ENCODE measurements at regions not wholly inside any gene's neighbourhood (a gene's known extent, or its start where the extent isn't known, plus 50 kb on each side); places are given as distances from the start of the nearest gene placed in this dataset.
"Not testable (repeated sequence)": the region's sequence is repeated elsewhere in the genome, so short reads cannot be mapped to it uniquely, and the experiment has no call there.

DNA sequence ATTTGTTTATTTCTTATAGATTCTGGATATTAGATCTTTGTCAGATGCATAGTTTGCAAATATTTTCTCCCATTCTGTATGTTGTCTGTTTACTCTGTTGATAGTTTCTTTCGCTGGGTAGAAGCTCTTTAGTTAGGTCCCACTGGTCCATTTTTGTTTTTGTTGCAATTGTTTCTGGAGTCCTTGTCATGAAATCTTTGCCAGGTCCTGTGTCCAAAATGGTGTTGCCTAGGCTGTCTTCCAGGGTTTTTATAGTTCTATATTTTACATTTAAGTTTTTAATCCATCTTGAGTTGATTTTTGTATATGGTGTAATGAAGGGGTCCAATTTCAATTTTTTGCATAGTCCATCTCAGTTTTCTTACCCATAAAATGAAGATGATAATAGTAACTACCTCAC lies 173.9 kb upstream of the NT5E start:
- TF ChIP-seq, protein P1, sequence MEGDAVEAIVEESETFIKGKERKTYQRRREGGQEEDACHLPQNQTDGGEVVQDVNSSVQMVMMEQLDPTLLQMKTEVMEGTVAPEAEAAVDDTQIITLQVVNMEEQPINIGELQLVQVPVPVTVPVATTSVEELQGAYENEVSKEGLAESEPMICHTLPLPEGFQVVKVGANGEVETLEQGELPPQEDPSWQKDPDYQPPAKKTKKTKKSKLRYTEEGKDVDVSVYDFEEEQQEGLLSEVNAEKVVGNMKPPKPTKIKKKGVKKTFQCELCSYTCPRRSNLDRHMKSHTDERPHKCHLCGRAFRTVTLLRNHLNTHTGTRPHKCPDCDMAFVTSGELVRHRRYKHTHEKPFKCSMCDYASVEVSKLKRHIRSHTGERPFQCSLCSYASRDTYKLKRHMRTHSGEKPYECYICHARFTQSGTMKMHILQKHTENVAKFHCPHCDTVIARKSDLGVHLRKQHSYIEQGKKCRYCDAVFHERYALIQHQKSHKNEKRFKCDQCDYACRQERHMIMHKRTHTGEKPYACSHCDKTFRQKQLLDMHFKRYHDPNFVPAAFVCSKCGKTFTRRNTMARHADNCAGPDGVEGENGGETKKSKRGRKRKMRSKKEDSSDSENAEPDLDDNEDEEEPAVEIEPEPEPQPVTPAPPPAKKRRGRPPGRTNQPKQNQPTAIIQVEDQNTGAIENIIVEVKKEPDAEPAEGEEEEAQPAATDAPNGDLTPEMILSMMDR (conservative IDR thresholded peaks at IDR 0.05 in 1 of 2, IDR thresholded peaks at IDR 0.05 in 1 of 2; ENCODE audit: extremely low read depth in 1 of 2, insufficient read depth in 1 of 2, low read depth in 1 of 2, low read length in 2 of 2): not testable (repeated sequence)
- TF ChIP-seq EZH2 (IDR thresholded peaks at IDR 0.05; ENCODE audit: borderline replicate concordance, low read length): not testable (repeated sequence)
